ENCODE measurements at regions not wholly inside any gene's neighbourhood (a gene's known extent, or its start where the extent isn't known, plus 50 kb on each side); places are given as distances from the start of the nearest gene placed in this dataset.

DNA sequence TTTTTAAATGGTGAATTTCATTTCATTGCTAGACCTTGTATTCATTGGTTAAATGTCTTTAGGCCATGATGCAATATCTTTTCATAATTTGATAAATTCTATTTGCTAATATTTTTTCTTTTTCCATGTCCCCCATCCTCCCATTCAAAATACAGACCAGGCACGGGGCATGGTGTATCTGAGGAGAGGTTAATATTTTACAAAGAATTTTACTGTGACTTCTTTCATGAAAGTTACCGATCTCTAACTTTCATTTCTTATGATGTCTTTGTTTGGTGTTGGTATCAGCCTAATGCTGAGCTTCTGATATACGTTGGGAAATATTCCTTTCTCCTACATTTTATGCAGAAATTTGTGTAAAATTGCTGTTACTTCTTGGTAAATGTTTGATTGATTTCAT, 216.7 kb upstream of the IGFBP3 start:
- TF ChIP-seq, protein P1, sequence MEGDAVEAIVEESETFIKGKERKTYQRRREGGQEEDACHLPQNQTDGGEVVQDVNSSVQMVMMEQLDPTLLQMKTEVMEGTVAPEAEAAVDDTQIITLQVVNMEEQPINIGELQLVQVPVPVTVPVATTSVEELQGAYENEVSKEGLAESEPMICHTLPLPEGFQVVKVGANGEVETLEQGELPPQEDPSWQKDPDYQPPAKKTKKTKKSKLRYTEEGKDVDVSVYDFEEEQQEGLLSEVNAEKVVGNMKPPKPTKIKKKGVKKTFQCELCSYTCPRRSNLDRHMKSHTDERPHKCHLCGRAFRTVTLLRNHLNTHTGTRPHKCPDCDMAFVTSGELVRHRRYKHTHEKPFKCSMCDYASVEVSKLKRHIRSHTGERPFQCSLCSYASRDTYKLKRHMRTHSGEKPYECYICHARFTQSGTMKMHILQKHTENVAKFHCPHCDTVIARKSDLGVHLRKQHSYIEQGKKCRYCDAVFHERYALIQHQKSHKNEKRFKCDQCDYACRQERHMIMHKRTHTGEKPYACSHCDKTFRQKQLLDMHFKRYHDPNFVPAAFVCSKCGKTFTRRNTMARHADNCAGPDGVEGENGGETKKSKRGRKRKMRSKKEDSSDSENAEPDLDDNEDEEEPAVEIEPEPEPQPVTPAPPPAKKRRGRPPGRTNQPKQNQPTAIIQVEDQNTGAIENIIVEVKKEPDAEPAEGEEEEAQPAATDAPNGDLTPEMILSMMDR (IDR thresholded peaks at IDR 0.05; ENCODE audit: insufficient read depth, low read depth, low read length), result no peak
- no peak for TF ChIP-seq EZH2 (IDR thresholded peaks at IDR 0.05; ENCODE audit: insufficient read depth, low read length)
